ENCODE measurements at regions not wholly inside any gene's neighbourhood (a gene's known extent, or its start where the extent isn't known, plus 50 kb on each side); places are given as distances from the start of the nearest gene placed in this dataset.

DNA sequence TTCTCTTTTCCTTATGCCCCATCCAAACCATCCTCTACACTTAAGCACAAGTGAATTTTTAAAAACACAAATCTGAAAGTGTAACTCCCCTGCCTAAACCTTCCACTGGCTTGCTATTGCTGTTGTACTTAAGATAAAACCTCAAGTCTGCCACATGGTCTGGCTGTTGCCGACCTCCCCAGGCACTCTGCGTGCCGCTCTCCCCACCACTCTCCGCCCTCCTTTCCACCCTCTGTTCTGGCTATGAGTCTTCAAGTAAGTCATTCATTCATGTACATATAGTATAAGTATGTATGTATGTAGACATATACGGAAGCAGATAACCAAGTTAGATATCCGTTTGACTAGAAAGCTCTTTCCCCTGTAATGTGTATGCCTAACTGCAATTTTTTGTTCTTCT is 94.7 kb upstream of the ANKRD55 start:
- no peak overlapping the region for H3K27ac ChIP-seq
- TF ChIP-seq, protein P1, sequence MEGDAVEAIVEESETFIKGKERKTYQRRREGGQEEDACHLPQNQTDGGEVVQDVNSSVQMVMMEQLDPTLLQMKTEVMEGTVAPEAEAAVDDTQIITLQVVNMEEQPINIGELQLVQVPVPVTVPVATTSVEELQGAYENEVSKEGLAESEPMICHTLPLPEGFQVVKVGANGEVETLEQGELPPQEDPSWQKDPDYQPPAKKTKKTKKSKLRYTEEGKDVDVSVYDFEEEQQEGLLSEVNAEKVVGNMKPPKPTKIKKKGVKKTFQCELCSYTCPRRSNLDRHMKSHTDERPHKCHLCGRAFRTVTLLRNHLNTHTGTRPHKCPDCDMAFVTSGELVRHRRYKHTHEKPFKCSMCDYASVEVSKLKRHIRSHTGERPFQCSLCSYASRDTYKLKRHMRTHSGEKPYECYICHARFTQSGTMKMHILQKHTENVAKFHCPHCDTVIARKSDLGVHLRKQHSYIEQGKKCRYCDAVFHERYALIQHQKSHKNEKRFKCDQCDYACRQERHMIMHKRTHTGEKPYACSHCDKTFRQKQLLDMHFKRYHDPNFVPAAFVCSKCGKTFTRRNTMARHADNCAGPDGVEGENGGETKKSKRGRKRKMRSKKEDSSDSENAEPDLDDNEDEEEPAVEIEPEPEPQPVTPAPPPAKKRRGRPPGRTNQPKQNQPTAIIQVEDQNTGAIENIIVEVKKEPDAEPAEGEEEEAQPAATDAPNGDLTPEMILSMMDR (IDR thresholded peaks at IDR 0.05): no peak
- no peaks in the 10 kb centered on the region for H3K36me3 ChIP-seq
- H3K4me1 ChIP-seq: no peaks in the 10 kb centered on the region
- H3K9me3 ChIP-seq: no peaks in the 10 kb centered on the region
- no peak for ATAC-seq
- H3K4me3 ChIP-seq: no peak overlapping the region
- no peak for DNase-seq
- no peaks in the 10 kb centered on the region for H3K27me3 ChIP-seq
- intact Hi-C loops (cut with DNase I): no loop called here

DNA sequence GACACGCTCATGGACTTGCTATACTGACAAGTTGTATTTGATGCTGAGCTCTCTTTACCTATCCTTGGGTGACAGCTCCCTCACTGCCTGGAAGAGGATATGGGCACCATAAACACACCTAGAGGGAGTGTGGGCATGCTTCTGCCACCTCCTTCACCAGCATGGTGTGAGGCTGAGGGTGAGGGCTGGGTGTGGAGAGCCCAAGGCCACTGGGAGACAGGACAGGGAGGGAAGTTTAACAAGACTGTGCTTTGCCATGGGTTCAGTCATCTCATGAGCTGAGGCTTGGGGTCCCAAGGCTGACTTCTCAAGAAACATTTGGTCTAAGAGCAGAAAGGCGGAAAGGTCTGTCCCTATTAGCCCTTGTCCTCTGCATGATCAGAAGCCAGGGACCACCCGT is 93.6 kb upstream of the ANKRD55 start:
- Histone ChIP-seq H3K4me1 (no peaks in the 10 kb centered on the region), H3K27me3 (no peaks in the 10 kb centered on the region), H3K9me3 (no peaks in the 10 kb centered on the region), H3K36me3 (no peaks in the 10 kb centered on the region), H3K27ac (no peak overlapping the region), H3K4me3 (no peak overlapping the region)
- no peak for DNase-seq
- intact Hi-C loops (cut with DNase I): no loop called here
- TF ChIP-seq, protein P1 (IDR thresholded peaks at IDR 0.05): no peak
- no peak for ATAC-seq

- no peak overlapping the region for H3K27ac ChIP-seq
- H3K4me3 ChIP-seq: no peak overlapping the region
- TF ChIP-seq, protein P1 (IDR thresholded peaks at IDR 0.05): no peak
- H3K36me3 ChIP-seq: no peaks in the 10 kb centered on the region
- no peak for DNase-seq
- ATAC-seq: no peak
- no peaks in the 10 kb centered on the region for H3K27me3 ChIP-seq
- H3K4me1 ChIP-seq: no peaks in the 10 kb centered on the region
- H3K9me3 ChIP-seq: no peaks in the 10 kb centered on the region
- intact Hi-C loops (cut with DNase I): no loop called here
These were observed 93.0 kb upstream of the ANKRD55 start for GRCh38 chr5:56326116-56326515.

GRCh38 chr5:56325039-56325438 is 91.9 kb upstream of the ANKRD55 start:
- no peaks in the 10 kb centered on the region for H3K27me3 ChIP-seq
- H3K4me1 ChIP-seq: no peaks in the 10 kb centered on the region
- H3K9me3 ChIP-seq: no peaks in the 10 kb centered on the region
- no peaks in the 10 kb centered on the region for H3K36me3 ChIP-seq
- ATAC-seq: no peak
- no peak overlapping the region for H3K4me3 ChIP-seq
- intact Hi-C loops (cut with DNase I): no loop called here
- DNase-seq: no peak
- no peak overlapping the region for H3K27ac ChIP-seq
- TF ChIP-seq, protein P1 (IDR thresholded peaks at IDR 0.05): no peak

DNA sequence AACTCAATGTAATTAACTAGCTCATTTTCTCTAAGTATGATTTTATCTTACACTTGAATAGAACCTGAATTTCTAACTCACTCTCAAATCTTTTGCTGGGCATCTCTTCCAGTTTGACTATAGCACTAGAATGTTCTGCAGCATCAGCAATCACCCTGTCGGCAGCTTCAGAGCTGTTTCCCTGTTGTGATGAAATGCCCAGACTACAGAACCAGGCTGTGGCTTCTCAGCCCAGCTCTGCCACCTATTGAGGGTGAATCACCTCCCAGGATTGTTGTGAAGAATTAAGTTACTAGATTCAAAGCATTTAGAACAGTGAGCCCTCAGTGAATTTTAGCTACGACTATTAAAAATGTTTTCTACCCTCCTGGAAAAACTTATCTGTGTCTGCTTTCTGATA is 90.4 kb upstream of the ANKRD55 start:
- Histone ChIP-seq H3K27me3 (no peaks in the 10 kb centered on the region), H3K9me3 (no peaks in the 10 kb centered on the region), H3K4me1 (peaks cover 4% of the 10 kb centered on the region), H3K36me3 (no peaks in the 10 kb centered on the region), H3K27ac (no peak overlapping the region), H3K4me3 (no peak overlapping the region)
- intact Hi-C loops (cut with DNase I): no loop called here
- no peak for DNase-seq
- no peak for ATAC-seq
- TF ChIP-seq, protein P1 (IDR thresholded peaks at IDR 0.05): no peak

- DNase-seq (no peak), ATAC-seq (no peak)
- Histone ChIP-seq H3K36me3 (no peaks in the 10 kb centered on the region), H3K27me3 (no peaks in the 10 kb centered on the region), H3K4me3 (no peak overlapping the region), H3K27ac (no peak overlapping the region), H3K9me3 (no peaks in the 10 kb centered on the region), H3K4me1 (peaks cover 4% of the 10 kb centered on the region)
- intact Hi-C loops (cut with DNase I): no loop called here
- TF ChIP-seq, protein P1 (IDR thresholded peaks at IDR 0.05): no peak
These were observed 89.5 kb upstream of the ANKRD55 start for GRCh38 chr5:56322592-56322991.

Measured in upper lobe of right lung (tissue), 1 donor.